Transverse colon (tissue), 3 donors: ENCODE measurements at regions not wholly inside any gene's neighbourhood (a gene's known extent, or its start where the extent isn't known, plus 50 kb on each side); places are given as distances from the start of the nearest gene placed in this dataset.

Experiments used
- POLR2A ChIP-seq: fragments of 450-650 bp; IDR thresholded peaks from one replicate; pipeline ENCODE4 v1.6.1; 2016; ENCODE audit warnings: antibody characterized with exemption, mild to moderate bottlenecking, moderate library complexity
- POLR2AphosphoS5 ChIP-seq, 3 donors: sonication (generic); formaldehyde crosslinking; IDR thresholded peaks; one replicate each; pipeline ENCODE4 v1.6.1; 2016; ENCODE audit warnings: antibody characterized with exemption in 3 of 3

GRCh38 chr2:105593221-105593967 is 151.3 kb upstream of the NCK2 start:
- TF ChIP-seq POLR2AphosphoS5 (IDR thresholded peaks at IDR 0.05): no peak
- no peak for TF ChIP-seq POLR2A
